BJ (cell line): ENCODE measurements at regions not wholly inside any gene's neighbourhood (a gene's known extent, or its start where the extent isn't known, plus 50 kb on each side); places are given as distances from the start of the nearest gene placed in this dataset.

Experiments used
- CTCF ChIA-PET: fragments of 350-600 bp; formaldehyde crosslinking; extraction: SDS; loops from one replicate; lab custom pipeline; 2021; ENCODE audit warnings: antibody characterized with exemption, inconsistent platforms; lab: Yijun Ruan, JAX
- POLR2A ChIA-PET: fragments of 300-600 bp; sonication (Branson Sonifier 250); formaldehyde crosslinking; extraction: SDS; loops from one replicate; lab custom pipeline; 2021; ENCODE audit warnings: antibody characterized with exemption; lab: Charles Lee
- DNase-seq: peaks from one replicate; pipeline ENCODE4 v3.0.0-alpha.2; 2011; ENCODE audit warnings: low read depth
- H3K27me3 ChIP-seq: 2 replicates; pipeline ENCODE4 v1.6.0; 2011; ENCODE audit warnings: low read length; ENCODE audit not compliant: control insufficient read depth, insufficient read depth
- H3K36me3 ChIP-seq: 2 replicates; pipeline ENCODE4 v1.5.1; 2011; ENCODE audit warnings: low read length; ENCODE audit not compliant: control insufficient read depth, insufficient read depth
- H3K4me3 ChIP-seq: 2 replicates; pipeline ENCODE4 v1.5.1; 2011; ENCODE audit warnings: low read depth, mild to moderate bottlenecking, control low read depth, low read length
- CTCF ChIP-seq: IDR thresholded peaks from 2 replicates; pipeline ENCODE4 v1.5.1; 2011; ENCODE audit warnings: low read depth, mild to moderate bottlenecking, control low read depth, inconsistent platforms, low read length, moderate library complexity; ENCODE audit not compliant: insufficient read depth

DNA sequence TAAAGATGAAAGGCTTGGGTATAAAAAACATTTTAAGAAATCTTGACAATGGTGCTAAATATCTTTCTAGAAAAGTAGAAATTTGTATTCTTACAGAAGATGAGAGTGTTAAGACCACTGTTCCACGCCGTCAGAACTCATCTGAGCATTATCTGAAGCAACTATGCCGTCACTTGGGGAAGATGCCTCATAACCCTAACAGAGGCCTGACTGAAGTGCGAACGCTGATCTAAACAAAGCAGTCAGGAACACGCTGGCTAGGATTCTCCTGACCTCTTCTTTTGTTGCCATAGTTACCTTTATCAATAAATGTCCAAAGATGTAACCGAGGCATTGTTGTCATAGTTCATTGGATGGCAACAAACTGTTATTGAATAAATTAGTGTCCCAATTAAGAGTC, 612.4 kb downstream of the LTN1 start:
- POLR2A ChIA-PET: no interaction called here

GRCh38 chr21:28378026-28378425, 614.7 kb downstream of the LTN1 start:
- TF ChIP-seq CTCF: no peak
- ChIA-PET CTCF (interaction anchor here (0.8 to 1.9 kb wide), 2 partner anchors 144 to 367 kb away, joined by 3 to 4 read pairs; no protein-coding TSS in a partner anchor), POLR2A (no interaction called here)
- no peak overlapping the region for H3K4me3 ChIP-seq
- H3K27me3 ChIP-seq: no peaks in the 10 kb centered on the region
- no peaks in the 10 kb centered on the region for H3K36me3 ChIP-seq
- DNase-seq: no peak

More for the DNA sequence above, 612.4 kb downstream of the LTN1 start:
- Histone ChIP-seq H3K27me3 (no peaks in the 10 kb centered on the region), H3K4me3 (no peak overlapping the region), H3K36me3 (no peaks in the 10 kb centered on the region)
- TF ChIP-seq CTCF: no peak
- CTCF ChIA-PET: no interaction called here
- DNase-seq: no peak

DNA sequence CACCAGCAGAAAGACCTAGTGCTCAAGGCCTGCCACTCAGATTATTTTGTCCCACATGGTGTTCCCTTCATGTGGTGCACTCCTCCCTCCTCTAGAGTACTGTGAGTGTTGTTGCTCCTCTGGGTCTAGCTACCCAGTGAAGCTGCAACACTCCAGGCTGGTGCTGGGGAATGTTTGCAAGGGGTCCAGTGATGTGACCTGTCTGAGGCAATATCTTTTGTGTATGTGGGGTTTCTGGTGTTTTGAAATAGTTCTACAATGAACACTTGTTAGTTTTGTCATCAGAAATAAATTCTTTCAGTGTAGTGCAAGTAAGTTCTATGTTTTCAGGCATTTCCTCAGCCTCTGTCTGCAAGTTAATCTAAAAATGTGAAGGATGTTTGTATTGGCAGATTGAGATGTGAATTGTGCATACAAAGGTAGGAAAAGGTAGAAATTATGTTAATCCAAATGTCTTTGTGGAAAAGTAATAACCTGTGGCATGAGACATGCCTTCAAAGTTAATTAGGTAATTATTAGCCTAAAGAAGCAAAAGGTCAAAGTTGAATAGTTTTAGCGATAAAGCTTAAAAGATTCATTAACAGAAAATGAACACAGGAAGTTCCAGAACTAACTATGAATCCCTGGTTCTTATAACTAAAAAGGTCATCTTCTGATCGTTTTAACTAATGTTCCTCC, 616.8 kb downstream of the LTN1 start:
- ChIA-PET CTCF (no interaction called here), POLR2A (no interaction called here)
- H3K36me3 ChIP-seq: no peaks in the 10 kb centered on the region
- H3K4me3 ChIP-seq: no peak overlapping the region
- H3K27me3 ChIP-seq: no peaks in the 10 kb centered on the region
- DNase-seq: peak; percentile 1
- no peak for TF ChIP-seq CTCF

GRCh38 chr21:28374881-28375280, 617.8 kb downstream of the LTN1 start:
- ChIA-PET POLR2A (no interaction called here), CTCF (no interaction called here)
- H3K4me3 ChIP-seq: no peak overlapping the region
- DNase-seq: no peak
- no peaks in the 10 kb centered on the region for H3K36me3 ChIP-seq
- TF ChIP-seq CTCF: no peak
- no peaks in the 10 kb centered on the region for H3K27me3 ChIP-seq

DNA sequence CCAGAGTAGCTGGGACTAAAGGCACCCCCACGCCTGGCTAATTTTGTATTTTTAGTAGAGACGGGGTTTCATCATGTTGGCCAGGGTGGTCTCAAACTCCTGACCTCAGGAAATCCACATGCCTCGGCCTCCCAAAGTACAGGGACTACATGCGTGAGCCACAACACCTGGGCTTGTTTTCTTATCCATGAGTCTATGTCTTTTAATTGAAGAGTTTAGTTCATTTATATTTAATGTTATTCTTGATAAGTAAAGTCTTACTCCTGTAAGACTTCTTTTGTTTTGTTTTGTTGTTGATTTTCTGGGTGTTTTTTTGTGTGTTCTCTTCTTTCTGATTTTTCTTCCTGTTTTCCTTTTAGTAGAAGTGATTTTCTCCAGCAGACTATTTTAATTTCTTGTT, 621.0 kb downstream of the LTN1 start:
- ChIA-PET POLR2A (no interaction called here), CTCF (no interaction called here)
- Histone ChIP-seq H3K36me3 (no peaks in the 10 kb centered on the region), H3K27me3 (no peaks in the 10 kb centered on the region), H3K4me3 (no peak overlapping the region)
- TF ChIP-seq CTCF: no peak
- DNase-seq: no peak
